RWPE2 (cell line): ENCODE measurements at regions not wholly inside any gene's neighbourhood (a gene's known extent, or its start where the extent isn't known, plus 50 kb on each side); places are given as distances from the start of the nearest gene placed in this dataset.

Experiments used
- ATAC-seq: fragments of 200-7000 bp; cut with Tn5 transposase; 3 replicates; pipeline ENCODE4 v1.9.1; 2021; ENCODE audit warnings: low read depth
- DNase-seq: peaks from one replicate; pipeline ENCODE4 v3.0.0-alpha.2; 2020; ENCODE audit warnings: low spot score
- H3K27ac ChIP-seq: fragments of 450-650 bp; 2 replicates; pipeline ENCODE4 v1.5.1; 2017; ENCODE audit warnings: mild to moderate bottlenecking; ENCODE audit not compliant: poor library complexity, severe bottlenecking
- H3K27me3 ChIP-seq: fragments of 250-450 bp; sonication (Bioruptor Pico); 2 replicates; pipeline ENCODE4 v1.5.1; 2021; ENCODE audit warnings: mild to moderate bottlenecking, moderate library complexity; ENCODE audit not compliant: insufficient read depth, poor library complexity, severe bottlenecking
- H3K36me3 ChIP-seq: fragments of 250-450 bp; sonication (Bioruptor Pico); 2 replicates; pipeline ENCODE4 v1.5.1; 2020; ENCODE audit warnings: low read depth, mild to moderate bottlenecking, moderate library complexity
- H3K4me1 ChIP-seq: fragments of 250-450 bp; sonication (Bioruptor Pico); 2 replicates; pipeline ENCODE4 v1.5.1; 2021; ENCODE audit warnings: mild to moderate bottlenecking, moderate library complexity; ENCODE audit not compliant: insufficient read depth, poor library complexity, severe bottlenecking
- H3K4me3 ChIP-seq: fragments of 250-450 bp; sonication (Bioruptor Pico); 2 replicates; pipeline ENCODE4 v1.5.1; 2021; ENCODE audit warnings: mild to moderate bottlenecking, moderate library complexity; ENCODE audit not compliant: severe bottlenecking
- H3K9me3 ChIP-seq: fragments of 250-450 bp; sonication (Bioruptor Pico); 2 replicates; pipeline ENCODE4 v1.5.1; 2021; ENCODE audit warnings: mild to moderate bottlenecking, moderate library complexity; ENCODE audit not compliant: severe bottlenecking
- CTCF ChIP-seq: fragments of 450-650 bp; IDR thresholded peaks from one replicate; pipeline ENCODE4 v1.5.1; 2017; ENCODE audit warnings: mild to moderate bottlenecking, moderate library complexity; ENCODE audit not compliant: poor library complexity, severe bottlenecking

- H3K4me1 ChIP-seq, result no peaks in the 10 kb centered on the region
- no peaks in the 10 kb centered on the region for H3K36me3 ChIP-seq
- H3K4me3 ChIP-seq, result no peak overlapping the region
- TF ChIP-seq CTCF, result no peak
- ATAC-seq (no peak), DNase-seq (no peak)
- no peaks in the 10 kb centered on the region for H3K9me3 ChIP-seq
- H3K27me3 ChIP-seq, result peaks cover 7% of the 10 kb centered on the region
- no peak overlapping the region for H3K27ac ChIP-seq
Measured at GRCh38 chr5:77943851-77944250, 167.7 kb upstream of the TBCA start.

- DNase-seq (no peak), ATAC-seq (no peak)
- no peaks in the 10 kb centered on the region for H3K4me1 ChIP-seq
- no peaks in the 10 kb centered on the region for H3K36me3 ChIP-seq
- no peak overlapping the region for H3K27ac ChIP-seq
- no peak overlapping the region for H3K4me3 ChIP-seq
- no peak for TF ChIP-seq CTCF
- H3K9me3 ChIP-seq, result no peaks in the 10 kb centered on the region
- peaks cover 7% of the 10 kb centered on the region for H3K27me3 ChIP-seq
Measured at GRCh38 chr5:77942578-77943239, 166.6 kb upstream of the TBCA start.

- TF ChIP-seq CTCF, result no peak
- H3K9me3 ChIP-seq, result no peaks in the 10 kb centered on the region
- H3K4me3 ChIP-seq, result no peak overlapping the region
- H3K27me3 ChIP-seq, result peaks cover 7% of the 10 kb centered on the region
- ATAC-seq, result no peak
- no peaks in the 10 kb centered on the region for H3K36me3 ChIP-seq
- DNase-seq, result no peak
- H3K27ac ChIP-seq, result no peak overlapping the region
- no peaks in the 10 kb centered on the region for H3K4me1 ChIP-seq
Measured at GRCh38 chr5:77937015-77937908, 161.1 kb upstream of the TBCA start.

- Histone ChIP-seq H3K27me3 (peaks cover 3% of the 10 kb centered on the region), H3K9me3 (no peaks in the 10 kb centered on the region), H3K4me1 (no peaks in the 10 kb centered on the region), H3K36me3 (no peaks in the 10 kb centered on the region), H3K4me3 (no peak overlapping the region), H3K27ac (no peak overlapping the region)
- no peak for DNase-seq
- no peak for TF ChIP-seq CTCF
- ATAC-seq, result no peak
Measured at GRCh38 chr5:77936365-77936693, 160.2 kb upstream of the TBCA start.
